ENCODE measurements at regions not wholly inside any gene's neighbourhood (a gene's known extent, or its start where the extent isn't known, plus 50 kb on each side); places are given as distances from the start of the nearest gene placed in this dataset.

DNA sequence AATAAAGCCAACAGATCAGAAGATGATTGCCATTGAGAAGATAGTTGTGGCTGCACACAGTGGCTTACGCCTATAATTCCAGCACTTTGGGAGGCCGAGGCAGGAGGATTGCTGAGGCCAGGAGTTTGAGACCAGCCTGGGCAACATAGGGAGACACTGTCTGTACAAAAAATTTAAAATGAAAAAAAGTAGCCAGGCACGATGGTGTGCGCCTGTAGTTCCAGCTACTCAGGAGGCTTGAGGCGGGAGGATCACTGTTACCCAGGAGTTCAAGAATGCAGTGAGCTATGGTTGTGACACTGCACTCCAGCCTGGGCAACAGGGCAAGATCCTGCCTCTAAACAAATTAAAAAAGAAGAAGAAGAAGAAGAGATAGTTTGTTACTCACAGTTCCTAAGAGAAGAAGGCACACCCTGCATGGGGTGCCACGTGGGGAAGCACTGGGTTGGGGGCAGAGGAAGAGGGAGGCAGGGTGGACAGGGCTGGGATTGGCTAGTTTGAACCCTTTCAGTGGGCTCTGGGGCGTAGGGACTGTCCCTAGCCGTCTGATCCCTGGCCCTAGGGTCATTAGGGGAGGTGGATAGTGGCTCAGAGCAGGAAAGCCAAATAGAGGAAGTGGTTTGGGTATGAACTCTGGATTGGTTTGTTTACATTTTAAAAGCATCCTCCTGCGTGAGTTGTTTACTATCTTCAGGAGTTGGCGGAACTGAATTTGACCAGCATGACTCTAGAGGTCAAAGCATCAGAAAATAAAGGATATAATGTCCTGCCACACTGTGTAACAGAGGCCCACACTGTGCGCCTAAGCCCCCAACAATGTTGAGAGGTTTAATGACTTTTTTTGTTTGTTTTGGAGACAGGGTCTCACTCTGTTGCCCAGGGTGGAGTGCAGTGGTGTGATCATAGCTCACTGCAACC is 60.5 kb upstream of the MEDAG start:
- no peak for DNase-seq (ENCODE audit: low read depth in 2 of 2)

DNA sequence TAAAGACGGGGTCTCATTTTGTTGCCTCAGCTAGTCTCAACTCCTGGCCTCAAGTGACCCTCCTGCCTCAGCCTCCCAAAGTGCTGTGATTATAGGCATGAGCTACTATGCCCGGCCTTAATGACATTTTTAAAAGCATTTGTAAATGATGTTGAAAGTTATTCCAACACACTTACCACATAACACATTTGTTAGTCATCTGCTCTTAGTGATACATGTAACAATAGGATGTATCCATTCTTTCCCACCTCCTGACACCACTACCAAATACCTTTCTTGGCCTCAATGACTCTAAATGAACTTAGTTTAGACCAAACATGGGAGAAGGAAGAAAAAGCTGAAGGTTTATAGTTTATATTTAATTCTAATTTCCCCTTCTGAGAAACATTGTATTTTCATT is 59.8 kb upstream of the MEDAG start:
- DNase-seq (ENCODE audit: low read depth in 2 of 2), result no peak

- DNase-seq (ENCODE audit: low read depth in 2 of 2), result no peak
These were observed 59.2 kb upstream of the MEDAG start for GRCh38 chr13:30846866-30847265.

DNA sequence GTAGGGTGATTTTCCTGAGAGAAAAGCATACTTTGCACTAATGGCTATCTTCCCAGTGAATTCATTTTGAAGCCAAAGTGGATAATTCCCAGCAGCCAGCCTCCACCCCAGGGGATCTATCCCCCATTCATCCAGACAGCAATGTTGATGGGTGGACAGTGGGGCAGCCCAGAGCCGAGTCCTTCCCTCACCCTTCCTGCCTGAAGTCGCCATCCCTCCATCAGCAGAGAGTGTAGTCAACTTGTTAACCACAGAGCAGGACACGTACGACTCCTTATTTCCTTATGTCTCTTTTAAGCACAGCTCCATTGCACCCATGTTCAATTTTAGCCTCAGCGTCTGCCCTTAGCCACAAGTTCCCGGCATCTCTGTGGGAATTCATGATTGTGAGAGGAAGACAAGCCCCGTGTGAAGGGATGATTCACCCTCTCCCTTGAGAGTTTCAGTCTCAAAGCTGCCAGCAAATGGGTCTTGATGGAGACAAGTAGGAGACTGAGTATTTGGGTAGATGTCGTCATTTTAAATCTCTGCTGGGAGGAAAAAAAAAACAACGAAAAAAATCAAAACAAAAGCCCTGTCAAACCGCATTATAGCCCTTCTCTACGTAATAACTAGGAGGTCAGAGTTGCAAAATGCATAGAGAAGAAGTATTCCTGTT is 58.3 kb upstream of the MEDAG start:
- DNase-seq (ENCODE audit: low read depth in 2 of 2), result no peak

DNA sequence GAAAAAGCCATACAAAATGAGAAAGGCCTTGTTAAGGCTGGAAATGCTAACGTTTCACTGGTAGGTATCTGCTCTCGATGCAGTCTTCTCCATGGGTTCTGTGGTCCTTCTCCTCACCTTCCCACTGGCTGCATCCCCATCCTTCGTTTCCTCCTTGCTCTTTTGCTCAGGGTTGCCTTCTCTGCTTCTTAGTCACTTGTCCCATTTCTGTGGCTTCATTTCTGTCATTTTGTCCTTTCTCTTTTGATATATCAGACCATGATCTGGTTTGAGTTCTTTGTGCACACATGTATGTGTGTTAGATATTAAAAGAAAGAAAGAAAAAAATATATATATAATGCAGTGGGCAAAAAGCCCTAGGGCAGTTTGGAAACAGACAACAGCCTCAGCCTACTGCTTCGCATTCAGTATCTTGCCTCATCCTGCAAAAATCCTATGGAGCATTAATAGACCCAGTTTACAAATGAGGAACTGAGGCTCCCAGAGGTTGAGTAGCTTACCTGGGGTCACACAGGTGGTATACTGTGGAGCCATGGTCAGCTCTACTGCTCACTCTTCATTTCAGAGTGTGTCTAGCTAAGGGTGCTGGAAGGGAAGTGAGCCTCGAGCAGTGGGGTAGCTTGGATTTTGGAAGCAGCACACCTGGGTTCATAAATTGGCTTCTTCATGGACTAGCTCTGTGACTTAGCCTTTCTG is 57.6 kb upstream of the MEDAG start:
- DNase-seq (ENCODE audit: low read depth in 2 of 2), result no peak

GRCh38 chr13:30849611-30850010 is 56.5 kb upstream of the MEDAG start:
- DNase-seq (ENCODE audit: low read depth in 2 of 2), result no peak

- DNase-seq (ENCODE audit: low read depth in 2 of 2), result no peak
These were observed 55.7 kb upstream of the MEDAG start for GRCh38 chr13:30850204-30850866.

- DNase-seq (ENCODE audit: low read depth in 2 of 2), result no peak
These were observed 55.2 kb upstream of the MEDAG start for GRCh38 chr13:30850867-30851211.

- no peak for DNase-seq (ENCODE audit: low read depth in 2 of 2)
These were observed 54.4 kb upstream of the MEDAG start for GRCh38 chr13:30851697-30852096.

- no peak for DNase-seq (ENCODE audit: low read depth in 2 of 2)
These were observed 50.5 kb upstream of the MEDAG start for GRCh38 chr13:30855569-30855968.

DNA sequence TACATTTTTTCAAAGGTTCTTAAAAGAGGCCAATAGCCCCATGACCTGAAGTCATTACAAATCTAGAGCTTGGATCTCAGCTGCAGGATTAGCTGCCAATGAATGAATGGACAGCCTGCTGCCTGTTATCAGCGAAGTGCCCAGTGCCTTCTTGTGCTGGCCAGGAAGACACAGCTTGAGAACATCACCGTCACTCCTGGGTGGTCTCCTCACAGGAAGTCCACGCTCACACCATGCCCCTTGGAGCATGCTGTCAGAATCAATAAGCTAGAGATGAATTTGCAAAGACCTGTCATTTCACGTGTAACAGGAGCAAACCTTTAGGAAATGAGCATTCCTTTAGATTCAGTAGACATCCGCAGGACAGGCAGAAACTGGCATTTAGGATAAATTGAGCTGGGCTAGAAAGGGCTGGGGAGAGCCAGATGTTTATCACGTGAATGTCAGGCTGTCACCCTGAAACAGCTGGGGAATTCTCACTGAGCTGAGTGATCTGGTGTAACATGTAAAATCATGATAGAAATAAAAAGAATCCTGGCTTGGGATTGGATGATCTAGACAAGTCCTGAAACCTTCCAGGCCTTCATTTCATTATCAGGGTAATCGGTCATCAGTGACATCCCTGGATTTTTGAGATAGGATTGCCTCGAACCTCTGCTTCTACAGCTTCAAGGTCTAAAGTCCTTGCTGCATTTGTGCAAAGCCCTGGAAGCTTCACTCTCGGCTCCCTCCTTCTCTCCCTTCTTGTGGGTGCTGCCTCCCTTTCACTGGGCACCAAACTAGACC is 49.9 kb upstream of the MEDAG start:
- no peak for DNase-seq (ENCODE audit: low read depth in 2 of 2)
